ENCODE measurements at regions not wholly inside any gene's neighbourhood (a gene's known extent, or its start where the extent isn't known, plus 50 kb on each side); places are given as distances from the start of the nearest gene placed in this dataset.

DNA sequence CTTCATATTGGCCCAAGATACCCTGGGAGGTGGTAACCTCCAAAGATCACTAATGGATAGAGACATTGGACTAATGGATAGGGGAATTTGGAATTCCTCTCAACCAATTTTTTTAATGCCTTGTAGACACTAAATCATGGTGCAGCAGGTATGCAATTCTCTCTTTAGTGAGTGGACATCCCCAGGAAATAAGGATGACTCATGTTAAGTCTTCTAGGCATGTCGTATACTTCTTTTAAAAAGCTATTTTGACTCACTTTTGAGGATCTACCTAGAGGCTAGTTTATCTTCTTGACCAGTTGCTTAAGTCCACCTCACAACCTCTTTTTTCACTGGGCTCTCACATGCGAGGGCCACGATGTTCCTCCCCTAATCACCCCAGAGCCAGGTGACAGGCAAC, 211.6 kb upstream of the CDH12 start:
- no peak for DNase-seq

DNA sequence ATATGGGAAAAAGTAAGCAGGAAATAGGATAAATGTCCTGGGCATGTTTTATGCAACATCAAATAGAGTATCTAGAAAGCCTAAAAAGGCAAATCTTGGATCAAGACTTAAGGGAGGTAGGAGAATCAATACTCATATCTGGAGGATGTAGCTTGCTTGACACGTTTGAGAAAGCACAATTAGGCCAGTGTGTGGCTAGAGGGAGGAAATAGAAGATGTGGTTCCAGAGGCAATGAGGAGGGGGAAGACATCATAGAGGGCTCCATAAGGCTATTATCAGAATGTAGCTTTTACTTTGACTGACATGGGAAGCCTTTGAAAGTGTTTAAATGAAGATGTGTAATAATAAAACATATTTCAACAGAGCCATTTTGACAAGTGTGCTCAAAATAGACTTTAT, 200.7 kb upstream of the CDH12 start:
- DNase-seq: no peak

DNA sequence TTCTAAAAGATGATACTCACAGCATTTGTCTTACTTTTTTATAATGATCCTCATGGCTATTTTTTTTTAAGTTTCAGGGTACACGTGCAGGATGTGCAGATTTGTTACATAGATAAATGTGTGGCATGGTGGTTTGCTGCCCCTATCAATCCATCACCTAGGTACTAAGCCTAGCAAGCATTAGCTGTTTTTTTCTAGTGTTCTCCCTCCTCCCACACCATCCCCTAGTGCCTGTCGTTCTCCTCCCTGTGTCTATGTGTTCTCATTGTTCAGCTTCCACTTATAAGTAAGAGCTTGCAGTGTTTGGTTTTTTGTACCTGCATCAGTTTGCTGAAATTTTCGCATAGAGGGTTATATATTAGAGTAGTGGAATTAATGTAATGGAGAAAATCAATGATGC, 189.1 kb upstream of the CDH12 start:
- no peak for DNase-seq

GRCh38 chr5:23035555-23036090, 182.5 kb upstream of the CDH12 start:
- DNase-seq: no peak

GRCh38 chr5:23033864-23034263, 180.7 kb upstream of the CDH12 start:
- DNase-seq: no peak

GRCh38 chr5:23029290-23029689, 176.1 kb upstream of the CDH12 start:
- no peak for DNase-seq

DNA sequence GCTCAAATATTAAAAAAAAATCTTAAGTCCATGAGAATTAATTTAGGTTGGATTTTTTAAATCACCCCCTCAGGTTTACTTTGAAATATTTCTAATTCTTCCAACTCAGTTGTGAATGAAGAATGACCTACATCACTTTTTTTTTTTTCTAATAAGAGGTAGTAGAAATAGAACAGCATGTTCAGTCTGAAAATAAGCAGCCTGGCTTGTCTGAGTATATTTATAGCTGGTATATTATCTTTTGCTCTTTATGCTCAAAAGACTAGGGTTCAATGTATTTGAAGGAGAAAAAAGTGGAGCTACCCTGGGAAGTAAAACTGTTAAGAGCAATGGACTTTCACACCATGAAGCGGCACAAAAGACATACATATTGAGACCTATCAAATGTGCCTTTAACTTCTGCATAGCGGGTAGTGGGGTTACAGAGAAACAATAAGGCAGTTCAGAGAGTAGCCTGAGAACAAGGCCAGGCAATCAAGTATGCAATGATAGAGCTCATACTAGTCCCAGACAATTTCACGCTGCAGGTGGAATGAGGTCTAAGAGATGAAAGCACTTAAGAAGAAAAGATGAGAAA, 175.4 kb upstream of the CDH12 start:
- no peak for DNase-seq

GRCh38 chr5:23027830-23028229, 174.7 kb upstream of the CDH12 start:
- DNase-seq: no peak

DNA sequence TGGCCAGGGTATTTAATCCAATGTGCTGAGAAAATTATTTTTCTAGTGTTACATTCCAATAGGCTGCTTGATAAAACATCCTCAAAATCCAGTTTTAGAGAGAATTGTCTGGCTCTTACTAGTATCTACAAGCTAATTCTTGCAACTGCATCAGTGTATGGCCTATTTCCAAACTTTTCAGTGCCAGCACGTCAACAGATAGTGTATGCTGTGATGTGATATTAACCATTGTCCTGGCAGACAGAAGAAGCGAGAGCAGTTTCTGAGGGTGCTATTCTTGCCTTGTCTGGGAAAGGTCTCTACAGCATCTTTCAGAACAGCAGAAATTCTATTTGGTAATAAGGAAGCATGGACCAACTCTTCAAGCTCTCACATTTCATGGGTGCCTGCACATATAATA, 174.2 kb upstream of the CDH12 start:
- no peak for DNase-seq

DNA sequence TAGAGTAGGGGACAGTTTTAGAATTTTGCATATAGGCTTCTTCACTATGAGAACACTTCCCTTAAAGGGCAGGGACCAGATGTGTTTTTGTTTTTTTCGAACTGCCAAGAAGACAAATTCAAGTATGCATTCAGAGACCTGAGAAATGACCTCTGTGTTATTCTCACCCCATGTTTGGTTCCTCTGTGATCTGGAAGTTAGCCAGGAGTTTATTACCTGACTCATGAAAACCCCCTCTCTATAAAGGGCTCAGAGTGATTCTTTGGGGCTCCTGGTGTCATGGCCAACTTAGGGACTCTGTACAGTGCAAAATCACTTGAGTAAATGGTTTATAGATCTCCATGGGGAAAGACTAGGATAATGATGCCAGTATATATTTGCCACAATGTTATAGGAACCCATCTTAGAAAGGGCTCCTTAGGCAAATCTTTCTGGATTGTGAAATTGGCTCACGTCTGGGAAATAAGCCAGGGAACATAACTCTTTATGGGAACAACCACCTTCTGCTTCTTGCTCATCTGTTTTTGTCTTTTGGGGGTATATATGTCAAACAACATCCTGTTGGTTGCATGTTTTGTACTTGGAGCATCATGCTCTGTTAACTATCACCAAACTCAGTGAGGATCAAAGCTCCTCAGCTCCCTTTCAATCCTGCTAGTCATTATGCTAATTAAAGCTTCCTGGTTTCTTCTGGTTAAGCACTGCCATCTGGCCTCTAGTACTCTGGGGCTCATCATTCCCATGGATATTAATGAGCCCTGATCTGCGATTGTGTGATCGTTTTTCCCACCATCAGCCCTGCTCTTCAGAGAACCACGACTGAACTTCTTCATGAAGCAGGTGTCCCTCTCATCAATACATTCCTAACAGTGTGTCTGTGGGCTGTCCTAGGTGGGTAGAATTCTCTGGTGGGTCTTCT, 173.4 kb upstream of the CDH12 start:
- DNase-seq: no peak

- DNase-seq: no peak
These were observed 172.6 kb upstream of the CDH12 start for GRCh38 chr5:23025629-23026233.

GRCh38 chr5:23024470-23024869, 171.3 kb upstream of the CDH12 start:
- no peak for DNase-seq

DNA sequence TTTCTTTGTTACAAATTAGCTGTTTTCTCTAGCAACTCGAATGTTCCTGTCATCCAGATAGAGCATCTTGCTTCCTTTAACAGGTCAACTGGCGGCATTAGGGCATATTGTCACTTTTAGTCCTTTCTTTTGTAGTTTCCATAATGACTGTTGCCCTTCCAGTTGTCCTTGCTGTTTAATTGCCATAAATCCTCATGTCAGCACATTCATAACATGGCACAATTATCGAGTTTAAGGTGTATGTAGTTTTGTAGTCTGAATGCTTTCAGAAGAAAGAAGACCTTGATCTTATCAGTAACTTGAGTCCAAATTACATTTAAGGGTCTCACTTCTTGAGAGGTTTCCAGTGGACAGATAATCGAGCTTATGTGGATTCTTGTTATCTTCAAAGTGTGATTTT, 161.7 kb upstream of the CDH12 start:
- DNase-seq: no peak

DNA sequence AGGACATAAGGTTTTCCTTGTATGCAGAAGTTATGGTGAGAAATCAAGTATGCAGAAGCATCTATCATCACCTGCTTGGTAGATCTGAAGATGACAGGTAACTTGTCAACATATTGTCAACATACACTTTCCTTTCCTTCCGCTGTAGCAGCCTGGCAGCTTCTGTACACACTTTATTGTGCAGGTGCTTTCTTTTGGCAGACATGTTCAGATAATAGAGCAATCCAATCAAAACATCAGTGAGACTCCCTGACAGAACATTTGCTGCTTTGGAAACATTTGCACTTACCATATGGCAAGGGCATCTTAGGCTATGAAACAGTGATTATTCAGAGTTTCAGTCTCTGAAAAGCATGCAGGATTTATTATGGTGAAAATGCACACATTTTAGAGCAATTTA, 161.1 kb upstream of the CDH12 start:
- DNase-seq: no peak

DNA sequence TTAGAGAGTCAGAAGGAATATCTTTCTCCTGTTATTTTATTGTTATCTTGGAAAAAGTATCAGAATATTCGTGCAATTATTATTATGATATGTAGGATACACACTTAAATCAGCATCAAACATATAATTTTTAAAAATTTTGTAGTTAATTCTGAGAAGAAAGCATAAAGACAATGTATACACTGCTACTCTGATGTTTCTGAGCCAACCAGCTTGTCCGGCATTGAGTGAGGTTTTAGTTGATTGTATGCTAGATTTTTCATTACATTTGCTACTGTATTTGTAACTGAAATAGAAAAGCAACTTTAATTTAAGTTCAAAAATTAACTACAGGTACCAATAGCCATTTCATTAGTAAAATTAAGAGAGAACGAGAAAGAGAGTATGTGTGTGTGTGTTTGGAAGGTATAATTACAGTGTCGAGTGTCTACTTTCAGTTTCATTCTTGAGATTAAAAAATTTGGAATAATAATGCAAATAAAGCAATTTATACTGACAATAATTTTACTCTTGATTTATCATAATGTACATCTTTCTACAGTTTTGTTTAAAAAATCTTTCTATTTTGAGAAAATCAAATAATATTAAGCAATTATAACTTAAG, 160.4 kb upstream of the CDH12 start:
- DNase-seq: peak; percentile 3

- peak; percentile 1 for DNase-seq
These were observed 159.7 kb upstream of the CDH12 start for GRCh38 chr5:23012842-23013241.

DNA sequence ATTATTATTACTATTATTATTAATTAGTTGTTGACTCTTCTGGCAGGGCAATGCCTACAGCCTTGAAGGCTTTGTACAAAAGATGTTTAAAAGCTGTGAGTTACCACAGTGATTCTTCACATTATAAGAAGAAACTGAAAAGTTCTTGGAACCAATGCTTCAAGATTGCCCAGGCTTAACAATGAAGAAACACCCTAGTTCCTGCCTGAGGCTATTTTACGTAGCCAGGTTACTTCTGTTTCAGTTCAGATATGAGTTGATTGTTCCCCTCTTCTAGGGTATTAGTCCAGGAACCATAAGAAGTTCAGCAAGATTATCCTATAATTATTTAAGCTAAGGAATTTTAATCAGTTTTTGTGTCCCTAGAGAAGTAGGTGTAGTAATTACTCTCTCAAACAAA, 154.6 kb upstream of the CDH12 start:
- no peak for DNase-seq

DNA sequence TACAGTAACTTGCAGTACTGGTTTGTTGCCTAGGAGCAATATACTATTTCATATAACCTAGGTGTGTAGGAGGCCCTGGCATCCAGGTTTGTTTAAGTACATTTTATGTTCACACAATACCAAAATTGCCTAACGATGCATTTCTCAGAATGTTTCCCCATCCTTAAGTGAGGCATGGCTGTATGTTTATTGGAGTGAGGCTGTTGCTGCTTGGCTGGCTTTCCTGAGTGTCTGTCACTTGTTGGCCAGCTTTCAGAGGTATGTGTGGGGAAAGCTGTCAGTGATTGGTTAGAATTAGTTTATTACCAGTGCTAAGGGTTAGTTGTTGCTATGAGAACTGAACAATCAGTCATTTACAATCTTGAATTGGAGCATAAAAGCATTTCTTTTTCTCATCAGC, 154.1 kb upstream of the CDH12 start:
- no peak for DNase-seq

- DNase-seq: no peak
These were observed 148.0 kb upstream of the CDH12 start for GRCh38 chr5:23001120-23001519.

DNA sequence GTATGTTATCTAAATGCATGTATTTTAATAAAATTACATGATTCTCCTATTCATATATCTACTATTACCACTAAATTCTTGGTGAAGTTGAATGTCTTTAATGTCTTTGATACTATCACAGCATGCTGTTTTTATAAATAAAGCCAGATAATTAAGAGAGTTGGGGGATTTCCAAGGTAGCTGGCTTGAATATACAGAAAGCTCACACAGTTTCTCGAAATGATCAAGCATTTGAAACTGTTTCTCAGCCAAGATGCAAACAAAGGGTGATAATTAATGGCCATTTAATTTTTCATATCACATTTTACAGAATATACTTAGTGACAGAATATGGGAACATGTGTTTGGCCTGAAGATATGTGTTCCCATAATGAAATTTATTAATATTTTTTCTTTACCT, 145.6 kb upstream of the CDH12 start:
- no peak for DNase-seq

- no peak for DNase-seq
These were observed 145.2 kb upstream of the CDH12 start for GRCh38 chr5:22998362-22998761.

DNA sequence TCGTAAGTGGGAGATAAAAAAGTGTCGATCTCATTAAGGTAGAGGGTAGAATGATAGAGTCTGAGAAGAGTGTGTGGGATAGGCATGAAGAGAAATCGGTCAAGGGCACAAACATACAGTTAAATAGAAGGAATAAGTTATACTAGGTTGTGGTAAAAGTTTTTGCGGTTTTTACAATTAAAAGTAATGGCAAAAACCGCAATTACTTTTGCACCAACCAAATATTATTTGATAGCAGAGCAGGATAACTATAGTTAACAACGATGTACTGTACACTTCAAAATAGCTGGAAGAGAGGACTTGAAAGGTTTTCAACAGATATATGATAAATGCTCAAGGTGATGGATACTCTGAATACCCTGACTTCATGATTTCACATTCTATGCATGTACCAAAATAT, 135.8 kb upstream of the CDH12 start:
- DNase-seq: no peak

DNA sequence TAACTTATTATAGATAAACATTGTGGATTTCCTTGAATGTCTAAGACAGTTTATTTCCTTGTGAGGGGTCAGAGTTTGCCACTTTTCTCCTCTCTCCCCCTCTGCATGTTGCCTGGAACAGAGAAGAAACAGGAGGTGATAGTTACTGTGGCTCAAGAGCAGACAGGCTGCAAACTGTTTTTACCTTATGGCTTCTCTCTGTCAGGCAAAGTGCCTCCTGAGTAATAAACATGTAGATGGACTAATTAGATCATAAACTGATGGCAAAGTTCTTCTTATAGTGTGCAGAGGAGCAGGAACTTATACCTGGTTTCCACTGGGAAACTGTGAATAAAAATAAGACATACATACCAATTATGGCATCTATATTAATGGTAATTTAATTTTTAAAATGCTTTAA, 133.1 kb upstream of the CDH12 start:
- no peak for DNase-seq

- no peak for DNase-seq
These were observed 132.3 kb upstream of the CDH12 start for GRCh38 chr5:22985446-22985845.

All from hematopoietic multipotent progenitor cell treated with erythropoietin and hydrocortisone succinate and interleukin-3 and kit ligand, for 8 days (in vitro differentiated cells).